Medulla oblongata (tissue), 1 donor: ENCODE measurements at regions not wholly inside any gene's neighbourhood (a gene's known extent, or its start where the extent isn't known, plus 50 kb on each side); places are given as distances from the start of the nearest gene placed in this dataset.

Experiments used
- DNase-seq: peaks from one replicate; pipeline ENCODE4 v3.0.0-alpha.2; 2015; ENCODE audit errors: extremely low spot score

GRCh38 chr3:151992326-151993041, 119.0 kb downstream of the SUCNR1 start:
- no peak for DNase-seq

- DNase-seq: no peak
Measured at GRCh38 chr3:151995091-151995490, 121.6 kb downstream of the SUCNR1 start.

- DNase-seq: no peak
Measured at GRCh38 chr3:151998744-151999143, 125.3 kb downstream of the SUCNR1 start.

- DNase-seq: no peak
Measured at GRCh38 chr3:151999936-152000335, 126.5 kb downstream of the SUCNR1 start.

GRCh38 chr3:152011812-152012735, 138.6 kb downstream of the SUCNR1 start:
- no peak for DNase-seq

GRCh38 chr3:152019508-152019907, 146.1 kb downstream of the SUCNR1 start:
- DNase-seq: no peak

GRCh38 chr3:152021951-152022461, 148.6 kb downstream of the SUCNR1 start:
- no peak for DNase-seq

GRCh38 chr3:152026033-152026556, 152.7 kb downstream of the SUCNR1 start:
- no peak for DNase-seq

GRCh38 chr3:152030320-152030719, 156.9 kb downstream of the SUCNR1 start:
- no peak for DNase-seq

- DNase-seq: no peak
Measured at GRCh38 chr3:152031321-152031720, 157.9 kb downstream of the SUCNR1 start.

- no peak for DNase-seq
Measured at GRCh38 chr3:152037297-152037696, 163.9 kb downstream of the SUCNR1 start.

- DNase-seq: no peak
Measured at GRCh38 chr3:152037953-152038352, 164.5 kb downstream of the SUCNR1 start.

- DNase-seq: no peak
Measured at GRCh38 chr3:152038490-152038889, 165.0 kb downstream of the SUCNR1 start.

- no peak for DNase-seq
Measured at GRCh38 chr3:152039887-152040286, 166.4 kb downstream of the SUCNR1 start.

- no peak for DNase-seq
Measured at GRCh38 chr3:152040319-152040718, 166.9 kb downstream of the SUCNR1 start.

GRCh38 chr3:152043620-152044019, 170.2 kb downstream of the SUCNR1 start:
- no peak for DNase-seq

GRCh38 chr3:152046280-152046679, 172.8 kb downstream of the SUCNR1 start:
- no peak for DNase-seq

GRCh38 chr3:152047465-152047864, 174.0 kb downstream of the SUCNR1 start:
- no peak for DNase-seq

GRCh38 chr3:152048831-152049230, 175.4 kb downstream of the SUCNR1 start:
- DNase-seq: no peak

GRCh38 chr3:152050903-152051302, 177.5 kb downstream of the SUCNR1 start:
- no peak for DNase-seq

- DNase-seq: no peak
Measured at GRCh38 chr3:152051501-152052404, 178.3 kb downstream of the SUCNR1 start.
